Kidney tubule cell (primary cell): ENCODE measurements at regions not wholly inside any gene's neighbourhood (a gene's known extent, or its start where the extent isn't known, plus 50 kb on each side); places are given as distances from the start of the nearest gene placed in this dataset.

ENCODE experiments used
- DNase-seq: peaks from one replicate; pipeline ENCODE4 v3.0.0-alpha.2; 2018; ENCODE audit warnings: low spot score

DNA sequence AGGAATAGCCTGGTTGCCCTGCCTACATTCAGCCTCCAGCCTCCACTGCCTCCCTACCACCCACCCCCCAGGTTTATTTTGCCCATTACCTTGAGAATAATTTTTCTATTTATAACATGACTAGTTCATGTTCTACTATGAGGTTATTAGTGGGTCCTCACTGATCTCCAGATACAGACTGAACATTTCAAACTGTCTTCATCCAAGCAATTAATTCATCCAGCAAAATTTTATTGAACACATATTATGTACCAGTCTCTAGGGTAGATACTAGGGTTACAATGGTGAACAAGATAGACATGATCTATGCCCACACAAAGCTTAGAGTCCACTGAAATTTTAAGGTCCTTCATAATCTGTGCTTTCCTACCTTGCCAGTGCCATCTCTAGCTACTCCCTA is 51.6 kb upstream of the FHIP2A start:
- no peak for DNase-seq

DNA sequence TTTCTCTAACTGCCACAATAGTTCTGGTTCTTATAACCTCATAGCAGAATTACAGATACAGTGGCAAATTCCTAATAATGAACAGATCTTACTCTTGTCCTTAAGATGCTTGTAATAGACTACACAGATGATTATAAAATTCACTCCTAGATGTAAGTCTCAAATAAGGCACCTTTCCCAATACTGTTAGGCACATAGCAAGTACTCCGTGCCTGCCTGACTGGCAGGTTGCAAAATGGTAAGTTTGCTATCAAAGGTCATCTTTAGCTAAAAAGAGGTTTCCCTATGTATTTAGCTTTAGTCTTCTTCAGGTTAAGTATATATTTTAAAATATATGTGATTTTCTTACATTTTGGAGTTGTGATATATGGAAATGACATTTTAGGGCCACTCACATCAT is 50.4 kb upstream of the FHIP2A start:
- DNase-seq: no peak

DNA sequence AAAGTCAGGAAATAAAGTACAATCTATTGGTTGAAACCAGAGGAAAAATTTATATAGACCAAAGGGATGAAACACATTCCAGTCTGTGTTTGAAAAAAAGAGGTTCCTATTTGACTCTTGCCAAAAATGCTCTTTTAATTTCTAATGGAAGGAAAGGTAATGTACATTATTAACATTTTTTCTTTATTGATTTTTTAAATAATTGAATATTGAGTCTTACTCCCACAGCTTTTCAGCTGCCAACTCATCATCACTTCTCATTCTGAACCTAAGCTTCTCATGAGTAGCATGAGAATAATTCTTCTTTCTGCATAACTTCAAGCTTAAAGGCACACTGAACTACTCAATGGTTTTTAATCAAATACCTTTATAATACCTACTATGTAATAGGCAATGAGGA is 49.8 kb upstream of the FHIP2A start:
- DNase-seq: no peak
